Spleen (tissue), 7 donors: ENCODE measurements at regions not wholly inside any gene's neighbourhood (a gene's known extent, or its start where the extent isn't known, plus 50 kb on each side); places are given as distances from the start of the nearest gene placed in this dataset.

ENCODE experiments used
- POLR2A ChIP-seq, 3 donors: fragments of 450-650 bp; IDR thresholded peaks; one replicate each; pipeline ENCODE4 v1.5.1; 2017; ENCODE audit warnings: antibody characterized with exemption in 3 of 3, mild to moderate bottlenecking in 1 of 3
- POLR2AphosphoS5 ChIP-seq, 3 donors: sonication (generic); formaldehyde crosslinking; IDR thresholded peaks; one replicate each; pipeline ENCODE4 v1.5.1; 2017; ENCODE audit warnings: antibody characterized with exemption in 3 of 3
- TF ChIP-seq, protein P1 (sequence below), 11 experiments: fragments of 200-600 bp in 7 of 11; fragments of 450-650 bp in 4 of 11; sonication (generic) in 4 of 11; IDR thresholded peaks in 8 of 11; conservative IDR thresholded peaks in 3 of 11; 1 replicate in 7 of 11; 2 replicates in 4 of 11; pipeline versions ENCODE4 v1.4.0 to v1.8.0; 2016 to 2021; ENCODE audit warnings: antibody characterized with exemption in 11 of 11, inconsistent platforms in 4 of 11, mild to moderate bottlenecking in 1 of 11
- donor health status: DM: no; HTN: no; CAD: no; lungs with moderate emphysema.
- donor health status: DM: no; HTN: no; CAD: no.
- donor health status: DM: no; HTN: no; CAD: no.

DNA sequence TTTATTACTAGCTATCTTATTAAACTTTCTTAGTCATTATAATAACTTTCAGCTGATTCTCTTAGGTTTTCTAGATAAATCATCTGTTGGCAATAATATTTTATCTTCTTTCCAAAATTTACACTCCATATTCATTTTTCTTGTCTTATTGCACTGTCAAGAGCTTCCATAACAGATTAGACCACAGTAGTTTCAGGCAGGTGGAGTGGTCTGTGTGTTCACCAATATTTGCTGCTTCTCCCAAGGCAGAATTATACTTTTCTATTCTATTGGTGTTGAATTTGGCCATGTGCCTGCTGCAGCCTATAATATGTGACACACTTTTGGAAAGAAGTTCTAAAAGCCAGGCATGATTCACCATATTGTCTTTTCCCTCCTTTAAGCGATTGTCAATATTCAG lies 422.8 kb downstream of the GATA3 start:
- TF ChIP-seq, protein P1, sequence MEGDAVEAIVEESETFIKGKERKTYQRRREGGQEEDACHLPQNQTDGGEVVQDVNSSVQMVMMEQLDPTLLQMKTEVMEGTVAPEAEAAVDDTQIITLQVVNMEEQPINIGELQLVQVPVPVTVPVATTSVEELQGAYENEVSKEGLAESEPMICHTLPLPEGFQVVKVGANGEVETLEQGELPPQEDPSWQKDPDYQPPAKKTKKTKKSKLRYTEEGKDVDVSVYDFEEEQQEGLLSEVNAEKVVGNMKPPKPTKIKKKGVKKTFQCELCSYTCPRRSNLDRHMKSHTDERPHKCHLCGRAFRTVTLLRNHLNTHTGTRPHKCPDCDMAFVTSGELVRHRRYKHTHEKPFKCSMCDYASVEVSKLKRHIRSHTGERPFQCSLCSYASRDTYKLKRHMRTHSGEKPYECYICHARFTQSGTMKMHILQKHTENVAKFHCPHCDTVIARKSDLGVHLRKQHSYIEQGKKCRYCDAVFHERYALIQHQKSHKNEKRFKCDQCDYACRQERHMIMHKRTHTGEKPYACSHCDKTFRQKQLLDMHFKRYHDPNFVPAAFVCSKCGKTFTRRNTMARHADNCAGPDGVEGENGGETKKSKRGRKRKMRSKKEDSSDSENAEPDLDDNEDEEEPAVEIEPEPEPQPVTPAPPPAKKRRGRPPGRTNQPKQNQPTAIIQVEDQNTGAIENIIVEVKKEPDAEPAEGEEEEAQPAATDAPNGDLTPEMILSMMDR (IDR thresholded peaks at IDR 0.05 in 8 of 11, conservative IDR thresholded peaks at IDR 0.05 in 3 of 11), result no peak
- no peak for TF ChIP-seq POLR2A (IDR thresholded peaks at IDR 0.05)
- TF ChIP-seq POLR2AphosphoS5 (IDR thresholded peaks at IDR 0.05), result no peak
